ENCODE measurements at regions not wholly inside any gene's neighbourhood (a gene's known extent, or its start where the extent isn't known, plus 50 kb on each side); places are given as distances from the start of the nearest gene placed in this dataset.

DNA sequence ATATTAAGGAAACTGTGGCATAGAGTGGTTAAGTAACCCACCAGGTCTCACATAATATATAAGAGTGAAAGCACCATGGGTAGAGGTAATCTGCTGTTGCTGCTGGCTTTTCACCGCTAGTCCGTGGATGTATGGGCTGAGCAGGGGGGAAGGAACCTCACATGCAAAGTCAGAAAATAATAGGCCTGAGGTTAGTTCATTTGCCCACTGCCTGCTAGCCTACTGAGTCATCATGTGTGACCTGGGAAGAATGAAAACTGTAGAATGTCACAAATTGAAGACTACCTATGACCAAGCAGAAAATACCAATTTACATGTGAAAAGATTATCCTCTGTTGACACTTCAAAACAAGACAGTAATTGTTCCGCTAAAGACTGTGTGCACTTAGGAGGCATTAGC is 560.1 kb upstream of the FAT3 start:
- no peak for DNase-seq (ENCODE audit: low read depth)

DNA sequence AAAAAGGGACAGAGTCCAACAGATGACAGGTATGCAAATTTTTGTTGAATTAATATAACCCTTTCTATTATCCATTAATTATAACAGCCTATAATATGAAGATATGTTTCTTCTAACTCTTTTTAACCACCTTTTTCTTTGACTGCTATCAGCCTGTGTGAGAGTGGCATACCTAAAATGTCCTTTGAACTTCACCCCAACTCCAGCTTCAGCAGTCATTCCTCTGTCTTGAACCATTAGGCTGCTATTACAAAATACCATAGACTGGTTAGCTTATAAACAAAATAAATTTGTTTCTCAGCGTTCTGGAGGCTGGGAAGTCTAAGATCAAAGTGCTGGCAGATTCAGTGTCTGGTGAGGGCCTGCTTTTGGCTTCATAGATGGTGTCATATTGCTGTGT is 564.6 kb upstream of the FAT3 start:
- Histone ChIP-seq H3K27me3 (ENCODE audit: control insufficient read depth, insufficient read depth, low read length) (no peaks in the 10 kb centered on the region), H3K36me3 (ENCODE audit: control insufficient read depth, insufficient read depth, low read length) (no peaks in the 10 kb centered on the region), H3K4me3 (ENCODE audit: low read depth, low read length) (no peak overlapping the region)
- TF ChIP-seq, protein P1, sequence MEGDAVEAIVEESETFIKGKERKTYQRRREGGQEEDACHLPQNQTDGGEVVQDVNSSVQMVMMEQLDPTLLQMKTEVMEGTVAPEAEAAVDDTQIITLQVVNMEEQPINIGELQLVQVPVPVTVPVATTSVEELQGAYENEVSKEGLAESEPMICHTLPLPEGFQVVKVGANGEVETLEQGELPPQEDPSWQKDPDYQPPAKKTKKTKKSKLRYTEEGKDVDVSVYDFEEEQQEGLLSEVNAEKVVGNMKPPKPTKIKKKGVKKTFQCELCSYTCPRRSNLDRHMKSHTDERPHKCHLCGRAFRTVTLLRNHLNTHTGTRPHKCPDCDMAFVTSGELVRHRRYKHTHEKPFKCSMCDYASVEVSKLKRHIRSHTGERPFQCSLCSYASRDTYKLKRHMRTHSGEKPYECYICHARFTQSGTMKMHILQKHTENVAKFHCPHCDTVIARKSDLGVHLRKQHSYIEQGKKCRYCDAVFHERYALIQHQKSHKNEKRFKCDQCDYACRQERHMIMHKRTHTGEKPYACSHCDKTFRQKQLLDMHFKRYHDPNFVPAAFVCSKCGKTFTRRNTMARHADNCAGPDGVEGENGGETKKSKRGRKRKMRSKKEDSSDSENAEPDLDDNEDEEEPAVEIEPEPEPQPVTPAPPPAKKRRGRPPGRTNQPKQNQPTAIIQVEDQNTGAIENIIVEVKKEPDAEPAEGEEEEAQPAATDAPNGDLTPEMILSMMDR (IDR thresholded peaks at IDR 0.05; ENCODE audit: insufficient read depth, low read length, poor library complexity, severe bottlenecking), result no peak
- DNase-seq (ENCODE audit: low read depth), result no peak

More for the DNA sequence above, 560.1 kb upstream of the FAT3 start:
- H3K36me3 ChIP-seq (ENCODE audit: control insufficient read depth, insufficient read depth, low read length), result no peaks in the 10 kb centered on the region
- TF ChIP-seq, protein P1 (IDR thresholded peaks at IDR 0.05; ENCODE audit: insufficient read depth, low read length, poor library complexity, severe bottlenecking), result no peak
- no peaks in the 10 kb centered on the region for H3K27me3 ChIP-seq (ENCODE audit: control insufficient read depth, insufficient read depth, low read length)
- H3K4me3 ChIP-seq (ENCODE audit: low read depth, low read length), result no peak overlapping the region

DNA sequence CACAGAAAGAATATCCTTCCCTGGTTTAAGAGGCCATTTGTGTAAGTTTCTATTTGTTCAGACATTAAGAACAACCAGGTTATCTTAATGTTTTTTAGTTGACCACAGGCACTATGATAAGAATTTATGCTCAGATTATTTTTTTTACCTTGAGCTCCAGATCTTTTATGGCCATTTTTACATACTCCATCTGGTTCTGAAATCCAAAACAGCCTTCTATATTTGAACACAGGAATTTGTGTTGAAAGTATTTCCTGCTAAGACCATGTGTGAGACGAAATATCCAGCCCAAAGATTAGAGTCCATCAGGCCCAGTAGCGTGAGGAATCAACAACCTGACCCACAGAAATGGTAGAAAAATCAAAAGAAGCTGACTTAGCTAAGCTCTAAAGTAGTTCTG is 569.9 kb upstream of the FAT3 start:
- Histone ChIP-seq H3K36me3 (ENCODE audit: control insufficient read depth, insufficient read depth, low read length) (no peaks in the 10 kb centered on the region), H3K27me3 (ENCODE audit: control insufficient read depth, insufficient read depth, low read length) (no peaks in the 10 kb centered on the region), H3K4me3 (ENCODE audit: low read depth, low read length) (no peak overlapping the region)
- TF ChIP-seq, protein P1 (IDR thresholded peaks at IDR 0.05; ENCODE audit: insufficient read depth, low read length, poor library complexity, severe bottlenecking), result no peak
- DNase-seq (ENCODE audit: low read depth), result no peak

DNA sequence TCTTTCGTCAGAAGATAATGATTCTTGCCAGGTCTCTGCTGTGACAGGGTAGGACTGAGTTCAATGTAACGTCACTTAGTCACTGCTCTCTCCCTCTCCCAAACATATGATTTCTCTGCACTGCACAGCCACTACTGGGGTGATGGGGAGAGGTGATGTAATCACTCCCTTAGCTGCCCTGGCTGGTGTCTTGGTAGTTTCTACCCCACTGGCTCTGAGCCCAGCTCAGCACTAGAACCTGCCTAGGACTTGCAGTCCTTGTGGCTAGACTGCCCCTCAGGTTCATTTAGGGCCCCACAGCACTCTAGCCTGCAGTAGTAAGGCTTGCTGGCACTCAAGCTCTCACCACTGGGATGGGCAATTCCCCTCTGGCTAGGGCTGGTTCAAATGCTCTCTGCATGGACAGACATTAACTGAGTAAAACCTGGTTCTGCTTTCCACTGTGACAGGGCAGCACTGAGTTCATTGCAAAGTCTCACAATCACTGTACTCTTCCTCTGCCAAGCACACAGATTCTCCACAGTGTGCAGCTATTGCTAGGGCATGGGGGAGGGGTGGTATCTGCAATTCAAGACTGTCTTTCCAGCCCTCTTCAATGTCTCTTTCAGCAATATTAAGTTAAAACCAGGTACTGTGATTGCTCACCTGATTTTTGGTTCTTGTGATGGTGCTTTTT is 571.4 kb upstream of the FAT3 start:
- Histone ChIP-seq H3K36me3 (ENCODE audit: control insufficient read depth, insufficient read depth, low read length) (no peaks in the 10 kb centered on the region), H3K27me3 (ENCODE audit: control insufficient read depth, insufficient read depth, low read length) (no peaks in the 10 kb centered on the region), H3K4me3 (ENCODE audit: low read depth, low read length) (no peak overlapping the region)
- no peak for DNase-seq (ENCODE audit: low read depth)
- TF ChIP-seq, protein P1 (IDR thresholded peaks at IDR 0.05; ENCODE audit: insufficient read depth, low read length, poor library complexity, severe bottlenecking), result no peak

DNA sequence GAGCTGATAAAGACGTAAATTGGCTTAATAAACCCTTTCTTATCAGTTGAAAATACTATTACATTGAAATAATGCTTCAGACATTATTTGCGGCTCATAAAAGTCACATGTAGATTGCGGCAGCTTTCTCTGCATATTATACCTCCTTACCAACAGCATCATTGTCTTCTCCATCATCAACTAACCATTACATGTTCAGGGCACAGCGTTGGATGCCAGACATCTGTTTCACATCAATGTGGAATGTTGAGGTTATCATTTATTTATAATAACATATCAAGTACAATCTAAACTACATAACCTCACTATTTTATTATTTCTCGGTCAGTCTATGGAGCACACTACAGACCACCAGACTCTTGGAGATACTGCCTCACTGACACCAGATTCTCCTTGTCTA is 573.8 kb upstream of the FAT3 start:
- TF ChIP-seq, protein P1 (IDR thresholded peaks at IDR 0.05; ENCODE audit: insufficient read depth, low read length, poor library complexity, severe bottlenecking), result no peak
- no peak for DNase-seq (ENCODE audit: low read depth)
- no peaks in the 10 kb centered on the region for H3K27me3 ChIP-seq (ENCODE audit: control insufficient read depth, insufficient read depth, low read length)
- no peak overlapping the region for H3K4me3 ChIP-seq (ENCODE audit: low read depth, low read length)
- no peaks in the 10 kb centered on the region for H3K36me3 ChIP-seq (ENCODE audit: control insufficient read depth, insufficient read depth, low read length)

DNA sequence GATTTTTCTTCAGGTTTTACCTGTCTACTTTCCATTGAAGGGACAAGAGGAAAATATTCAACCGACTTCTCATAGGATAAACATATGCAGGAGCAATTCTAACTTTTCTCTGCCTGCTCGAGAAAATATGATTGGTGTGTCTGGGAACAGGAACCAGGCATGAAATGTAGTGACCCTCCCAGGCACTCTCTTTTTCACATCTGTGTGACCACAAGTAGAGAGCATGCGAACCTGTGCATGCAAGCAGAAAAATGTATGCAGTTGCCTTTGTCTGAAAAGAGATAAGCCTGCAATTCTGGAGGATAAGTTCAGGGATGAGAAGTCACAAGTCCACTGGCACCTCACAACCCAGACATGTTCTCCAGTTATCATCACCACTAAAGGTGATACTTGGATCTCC is 583.5 kb upstream of the FAT3 start:
- TF ChIP-seq, protein P1 (IDR thresholded peaks at IDR 0.05; ENCODE audit: insufficient read depth, low read length, poor library complexity, severe bottlenecking), result no peak
- H3K4me3 ChIP-seq (ENCODE audit: low read depth, low read length), result no peak overlapping the region
- no peaks in the 10 kb centered on the region for H3K36me3 ChIP-seq (ENCODE audit: control insufficient read depth, insufficient read depth, low read length)
- no peaks in the 10 kb centered on the region for H3K27me3 ChIP-seq (ENCODE audit: control insufficient read depth, insufficient read depth, low read length)
- DNase-seq (ENCODE audit: low read depth), result no peak

Measured in kidney epithelial cell (primary cell).